ENCODE measurements at regions not wholly inside any gene's neighbourhood (a gene's known extent, or its start where the extent isn't known, plus 50 kb on each side); places are given as distances from the start of the nearest gene placed in this dataset.
"Not testable (repeated sequence)": the region's sequence is repeated elsewhere in the genome, so short reads cannot be mapped to it uniquely, and the experiment has no call there.

GRCh38 chr10:55747244-55747643 is 613.8 kb downstream of the ZWINT start:
- no peak for DNase-seq (ENCODE audit: low read depth in 3 of 3)

DNA sequence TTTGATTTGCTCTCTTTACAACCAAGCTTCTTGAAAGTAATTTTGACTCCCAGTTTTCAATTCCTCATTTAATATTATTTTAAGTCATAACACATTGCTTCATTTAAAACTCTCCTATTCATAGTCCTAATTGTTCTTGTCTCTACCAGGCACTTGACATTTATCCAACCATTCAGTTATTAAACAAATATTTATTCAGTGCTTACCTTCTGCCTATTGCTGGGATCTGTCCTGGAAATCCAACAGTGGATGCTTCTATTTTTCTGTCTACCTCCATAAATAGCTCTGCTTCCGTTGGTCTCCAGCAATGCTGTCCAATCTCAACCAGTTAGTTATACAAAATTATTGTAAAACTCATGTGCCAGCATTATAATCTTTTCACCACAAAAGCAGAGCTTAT is 615.1 kb downstream of the ZWINT start:
- DNase-seq (ENCODE audit: low read depth in 3 of 3): no peak

- no peak for DNase-seq (ENCODE audit: low read depth in 3 of 3)
Measured at GRCh38 chr10:55742487-55742886, 618.6 kb downstream of the ZWINT start.

DNA sequence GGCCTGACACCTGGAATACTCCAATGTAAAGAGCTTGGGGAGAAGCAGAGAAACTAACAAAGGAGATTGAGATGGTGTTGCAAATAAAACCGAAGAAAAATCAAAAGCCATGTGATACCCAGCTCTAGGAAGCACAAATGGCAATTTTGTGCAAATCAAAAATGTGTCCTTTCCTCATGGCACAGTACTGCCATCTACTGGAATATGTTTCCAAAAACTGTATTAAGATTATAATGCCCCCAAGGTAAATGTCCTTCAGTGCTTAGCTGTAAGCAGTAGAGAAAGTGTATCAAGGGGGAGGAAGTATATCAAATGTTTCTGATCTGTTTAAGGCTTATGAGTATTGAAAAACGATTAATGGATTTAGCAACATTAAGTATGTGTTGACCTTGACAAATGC is 620.3 kb downstream of the ZWINT start:
- DNase-seq (ENCODE audit: low read depth in 3 of 3): not testable (repeated sequence)

GRCh38 chr10:55740110-55740509 is 620.9 kb downstream of the ZWINT start:
- DNase-seq (ENCODE audit: low read depth in 3 of 3): no peak

GRCh38 chr10:55734112-55734511 is 626.9 kb downstream of the ZWINT start:
- DNase-seq (ENCODE audit: low read depth in 3 of 3): no peak

GRCh38 chr10:55704950-55705349 is 656.1 kb downstream of the ZWINT start:
- no peak for DNase-seq (ENCODE audit: low read depth in 3 of 3)

- DNase-seq (ENCODE audit: low read depth in 3 of 3): no peak
Measured at GRCh38 chr10:55668326-55668922, 692.6 kb downstream of the ZWINT start.

DNA sequence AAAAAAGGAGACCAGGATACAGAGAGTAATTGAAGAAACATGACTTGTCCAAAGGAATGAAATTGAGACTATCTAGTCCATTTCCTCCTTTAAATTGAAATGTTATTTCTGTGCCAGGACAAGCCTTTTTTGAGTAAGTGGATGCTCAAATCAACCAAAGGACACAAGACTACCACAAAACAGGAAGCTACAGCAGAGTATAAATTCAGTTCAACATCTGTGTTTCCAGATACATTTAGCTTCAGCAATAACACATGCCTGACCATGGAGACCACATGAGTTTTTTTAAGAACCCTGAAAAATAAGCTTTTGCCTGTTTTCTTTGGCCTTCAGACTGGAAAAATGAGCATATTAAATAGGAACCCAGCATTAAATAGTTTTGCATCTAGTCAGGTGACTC is 707.5 kb downstream of the ZWINT start:
- no peak for DNase-seq (ENCODE audit: low read depth in 3 of 3)

GRCh38 chr10:55641601-55642000 is 719.5 kb downstream of the ZWINT start:
- no peak for DNase-seq (ENCODE audit: low read depth in 3 of 3)

GRCh38 chr10:55631071-55631654 is 729.9 kb downstream of the ZWINT start:
- peak in 1 of 3 experiments; percentile 7 for DNase-seq (ENCODE audit: low read depth in 3 of 3)

DNA sequence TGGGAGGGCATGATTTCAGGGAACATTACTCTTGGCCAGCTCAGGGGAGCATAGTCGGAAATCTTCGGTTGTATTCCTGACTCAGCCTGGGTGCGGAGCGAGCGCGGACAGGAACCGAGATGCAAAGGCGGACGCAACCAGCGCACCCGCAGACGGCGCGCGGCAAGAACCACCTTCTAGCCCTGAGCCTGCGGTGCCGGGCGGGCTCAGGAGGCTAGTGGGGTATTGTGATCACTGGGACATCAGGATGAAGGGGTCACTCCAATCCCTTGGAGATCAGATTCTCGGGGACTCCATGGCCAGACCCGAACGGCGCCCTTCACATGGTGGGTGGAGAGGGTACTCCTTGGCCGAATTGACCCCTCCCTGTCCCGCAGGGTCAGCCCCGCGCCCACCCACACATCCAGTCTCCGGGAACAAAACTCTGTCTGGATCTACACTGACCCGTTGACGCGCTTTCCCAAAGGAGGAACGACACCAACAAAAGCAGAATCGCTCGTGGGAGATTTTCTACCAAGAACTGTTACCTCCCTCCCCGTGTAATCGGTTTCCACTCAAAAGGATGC is 730.5 kb downstream of the ZWINT start:
- DNase-seq (ENCODE audit: low read depth in 3 of 3): no peak

DNA sequence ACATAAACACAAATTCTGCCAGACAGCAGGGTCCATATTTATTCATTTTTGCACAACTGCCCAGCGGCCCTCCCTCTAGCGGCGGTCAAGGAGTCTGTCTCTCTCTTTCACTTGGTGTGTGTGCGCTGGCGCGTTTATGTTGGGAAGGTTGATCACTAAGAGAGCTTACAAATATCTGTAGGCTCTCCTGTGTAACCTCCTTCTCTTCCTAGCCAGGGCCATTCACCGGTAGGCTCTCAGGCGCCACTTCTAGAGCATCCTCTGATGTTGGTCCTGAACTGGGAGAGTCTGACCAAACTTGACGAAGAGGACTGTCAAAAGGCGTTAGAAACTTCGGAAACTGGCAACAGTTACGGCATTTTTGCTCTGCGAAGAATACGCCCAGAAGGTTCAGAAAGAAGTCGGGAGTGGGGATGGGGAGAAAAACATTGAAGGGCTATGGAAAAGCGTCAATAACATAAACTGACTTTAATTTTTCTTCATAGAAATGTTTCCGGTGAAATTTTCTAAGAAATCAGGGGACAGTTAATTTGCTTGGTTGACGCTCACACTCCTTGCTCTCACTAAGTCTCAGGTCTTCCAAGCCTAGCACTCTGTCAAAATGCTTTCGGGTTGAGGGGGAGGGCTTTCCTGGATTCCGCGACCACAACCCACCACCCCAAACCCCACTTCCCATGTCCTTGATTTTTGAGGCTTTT is 731.1 kb downstream of the ZWINT start:
- DNase-seq (ENCODE audit: low read depth in 3 of 3): no peak

DNA sequence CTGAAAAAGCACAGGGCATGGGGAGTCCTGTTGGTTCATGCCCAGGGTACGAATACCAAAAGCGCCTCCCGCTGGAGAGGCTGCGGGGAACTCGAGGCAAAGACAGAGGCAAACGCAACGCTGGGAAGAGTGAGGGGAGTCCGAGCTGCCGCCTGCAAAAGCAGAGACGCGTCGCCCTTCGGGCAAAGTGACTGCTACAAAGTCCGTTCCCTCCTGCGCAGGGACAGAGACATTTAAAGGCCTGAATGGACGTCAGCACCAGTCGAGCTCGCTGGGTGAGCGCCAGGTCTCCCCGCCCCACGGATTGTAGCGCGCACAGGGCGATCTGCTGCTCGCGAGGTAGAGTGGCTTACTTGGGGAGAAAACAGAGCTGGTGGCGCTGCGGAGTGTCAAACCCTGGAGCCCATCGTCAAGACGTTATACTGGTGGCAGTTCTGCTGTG is 732.8 kb downstream of the ZWINT start:
- no peak for DNase-seq (ENCODE audit: low read depth in 3 of 3)

- no peak for DNase-seq (ENCODE audit: low read depth in 3 of 3)
Measured at GRCh38 chr10:55627501-55628051, 733.5 kb downstream of the ZWINT start.

- DNase-seq (ENCODE audit: low read depth in 3 of 3): not testable (repeated sequence)
Measured at GRCh38 chr10:55601690-55602478, 759.2 kb downstream of the ZWINT start.

GRCh38 chr10:55551603-55552002 is 750.6 kb upstream of the PCDH15 start:
- DNase-seq (ENCODE audit: low read depth in 3 of 3): no peak

DNA sequence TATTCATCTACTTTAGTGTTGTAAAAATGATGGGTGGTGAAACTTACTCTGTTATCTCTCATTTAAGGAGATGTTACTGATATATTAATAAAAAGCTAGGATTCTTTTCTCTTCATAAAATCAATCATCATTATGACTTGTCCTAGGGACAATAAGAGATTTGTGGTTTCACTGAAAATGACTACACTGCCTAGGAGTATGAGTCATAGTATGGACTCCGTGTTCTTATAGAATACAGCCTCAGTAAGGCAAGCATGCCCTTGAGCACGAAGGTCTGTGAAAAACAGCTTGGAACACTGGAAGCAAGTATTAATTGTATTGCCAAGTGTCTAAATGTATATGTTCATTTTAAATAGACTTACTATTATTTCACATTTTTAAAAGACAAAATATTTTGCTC is 749.2 kb upstream of the PCDH15 start:
- no peak for DNase-seq (ENCODE audit: low read depth in 3 of 3)

- not testable (repeated sequence) for DNase-seq (ENCODE audit: low read depth in 3 of 3)
Measured at GRCh38 chr10:55537497-55537896, 736.5 kb upstream of the PCDH15 start.

GRCh38 chr10:55519264-55519663 is 718.2 kb upstream of the PCDH15 start:
- no peak for DNase-seq (ENCODE audit: low read depth in 3 of 3)

GRCh38 chr10:55518416-55518815 is 717.4 kb upstream of the PCDH15 start:
- not testable (repeated sequence) for DNase-seq (ENCODE audit: low read depth in 3 of 3)

DNA sequence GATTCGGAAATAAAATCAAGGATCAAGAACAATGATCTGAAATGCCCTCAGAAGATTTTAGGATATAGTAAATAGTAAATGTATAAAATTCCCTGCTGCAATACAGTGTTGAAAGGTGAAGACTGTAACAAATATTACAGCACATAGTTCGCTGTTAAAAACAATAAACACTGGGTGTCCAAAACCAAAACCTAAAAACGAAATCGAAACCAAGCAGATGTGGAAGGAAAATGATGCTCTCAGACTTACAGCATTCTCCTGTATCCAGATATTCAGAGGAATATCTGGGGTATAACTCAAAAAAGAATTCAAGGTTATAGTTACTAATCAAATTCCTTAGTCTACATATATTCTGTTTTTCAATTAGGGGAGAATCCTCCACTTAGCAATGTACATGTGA is 708.1 kb upstream of the PCDH15 start:
- DNase-seq (ENCODE audit: low read depth in 3 of 3): no peak

All from stimulated activated CD4-positive, alpha-beta T cell treated with anti-CD3 and anti-CD28 coated beads, TNF-alpha, amount 100 ng/mL, for 24 hours (primary cell).